ENCODE measurements at regions not wholly inside any gene's neighbourhood (a gene's known extent, or its start where the extent isn't known, plus 50 kb on each side); places are given as distances from the start of the nearest gene placed in this dataset.

GRCh38 chr12:24550609-24551008 is 398.3 kb downstream of the BCAT1 start:
- H3K4me1 ChIP-seq (ENCODE audit: control insufficient read depth in 2 of 3, insufficient read depth in 2 of 3, low read depth in 1 of 3, low read length in 3 of 3): no peaks in the 10 kb centered on the region
- intact Hi-C loops (cut with DNase I): no loop called here
- H3K36me3 ChIP-seq (ENCODE audit: control insufficient read depth in 2 of 3, insufficient read depth in 3 of 3, low read length in 3 of 3): no peaks in the 10 kb centered on the region
- H3K27me3 ChIP-seq (ENCODE audit: control insufficient read depth, insufficient read depth, low read length): no peaks in the 10 kb centered on the region
- DNase-seq (no peak), FAIRE-seq (no peak)
- no peak overlapping the region for H3K27ac ChIP-seq (ENCODE audit: low read depth in 2 of 2, low read length in 2 of 2)
- H3K9ac ChIP-seq (ENCODE audit: low read length in 3 of 3): no peak overlapping the region
- no peak for TF ChIP-seq CTCF (IDR thresholded peaks at IDR 0.05; ENCODE audit: borderline replicate concordance, extremely low read depth, insufficient read depth)
- H3K9me3 ChIP-seq (ENCODE audit: control insufficient read depth in 2 of 3, insufficient read depth in 1 of 3, low read length in 3 of 3): no peaks in the 10 kb centered on the region
- H3K4me3 ChIP-seq (ENCODE audit: low read length in 3 of 3): no peak overlapping the region

GRCh38 chr12:24546661-24547060 is 402.2 kb downstream of the BCAT1 start:
- FAIRE-seq: no peak
- H3K9ac ChIP-seq (ENCODE audit: low read length in 3 of 3): no peak overlapping the region
- no peaks in the 10 kb centered on the region for H3K9me3 ChIP-seq (ENCODE audit: control insufficient read depth in 2 of 3, insufficient read depth in 1 of 3, low read length in 3 of 3)
- no peaks in the 10 kb centered on the region for H3K4me1 ChIP-seq (ENCODE audit: control insufficient read depth in 2 of 3, insufficient read depth in 2 of 3, low read depth in 1 of 3, low read length in 3 of 3)
- no peaks in the 10 kb centered on the region for H3K27me3 ChIP-seq (ENCODE audit: control insufficient read depth, insufficient read depth, low read length)
- H3K36me3 ChIP-seq (ENCODE audit: control insufficient read depth in 2 of 3, insufficient read depth in 3 of 3, low read length in 3 of 3): no peaks in the 10 kb centered on the region
- no peak for TF ChIP-seq CTCF (IDR thresholded peaks at IDR 0.05; ENCODE audit: borderline replicate concordance, extremely low read depth, insufficient read depth)
- intact Hi-C loops (cut with DNase I): no loop called here
- DNase-seq: no peak
- H3K4me3 ChIP-seq (ENCODE audit: low read length in 3 of 3): no peak overlapping the region
- no peak overlapping the region for H3K27ac ChIP-seq (ENCODE audit: low read depth in 2 of 2, low read length in 2 of 2)

GRCh38 chr12:24546084-24546483 is 402.8 kb downstream of the BCAT1 start:
- intact Hi-C loops (cut with DNase I): no loop called here
- no peak for TF ChIP-seq CTCF (IDR thresholded peaks at IDR 0.05; ENCODE audit: borderline replicate concordance, extremely low read depth, insufficient read depth)

GRCh38 chr12:24544368-24544767 is 404.5 kb downstream of the BCAT1 start:
- no peak overlapping the region for H3K4me3 ChIP-seq (ENCODE audit: low read length in 3 of 3)
- no peaks in the 10 kb centered on the region for H3K36me3 ChIP-seq (ENCODE audit: control insufficient read depth in 2 of 3, insufficient read depth in 3 of 3, low read length in 3 of 3)
- no peak for DNase-seq
- TF ChIP-seq CTCF (IDR thresholded peaks at IDR 0.05; ENCODE audit: borderline replicate concordance, extremely low read depth, insufficient read depth): no peak
- no peak for FAIRE-seq
- H3K4me1 ChIP-seq (ENCODE audit: control insufficient read depth in 2 of 3, insufficient read depth in 2 of 3, low read depth in 1 of 3, low read length in 3 of 3): no peaks in the 10 kb centered on the region
- no peaks in the 10 kb centered on the region for H3K27me3 ChIP-seq (ENCODE audit: control insufficient read depth, insufficient read depth, low read length)
- no peak overlapping the region for H3K27ac ChIP-seq (ENCODE audit: low read depth in 2 of 2, low read length in 2 of 2)
- no peak overlapping the region for H3K9ac ChIP-seq (ENCODE audit: low read length in 3 of 3)
- H3K9me3 ChIP-seq (ENCODE audit: control insufficient read depth in 2 of 3, insufficient read depth in 1 of 3, low read length in 3 of 3): no peaks in the 10 kb centered on the region
- intact Hi-C loops (cut with DNase I): no loop called here

More at GRCh38 chr12:24546084-24546483, 402.8 kb downstream of the BCAT1 start:
- DNase-seq (no peak), FAIRE-seq (no peak)
- no peak overlapping the region for H3K9ac ChIP-seq (ENCODE audit: low read length in 3 of 3)
- no peaks in the 10 kb centered on the region for H3K36me3 ChIP-seq (ENCODE audit: control insufficient read depth in 2 of 3, insufficient read depth in 3 of 3, low read length in 3 of 3)
- no peaks in the 10 kb centered on the region for H3K27me3 ChIP-seq (ENCODE audit: control insufficient read depth, insufficient read depth, low read length)
- no peak overlapping the region for H3K4me3 ChIP-seq (ENCODE audit: low read length in 3 of 3)
- no peak overlapping the region for H3K27ac ChIP-seq (ENCODE audit: low read depth in 2 of 2, low read length in 2 of 2)
- no peaks in the 10 kb centered on the region for H3K4me1 ChIP-seq (ENCODE audit: control insufficient read depth in 2 of 3, insufficient read depth in 2 of 3, low read depth in 1 of 3, low read length in 3 of 3)
- no peaks in the 10 kb centered on the region for H3K9me3 ChIP-seq (ENCODE audit: control insufficient read depth in 2 of 3, insufficient read depth in 1 of 3, low read length in 3 of 3)

Measured in kidney (tissue), 13 donors.